ENCODE measurements at regions not wholly inside any gene's neighbourhood (a gene's known extent, or its start where the extent isn't known, plus 50 kb on each side); places are given as distances from the start of the nearest gene placed in this dataset.

GRCh38 chr16:49952386-49952785, 72.6 kb upstream of the CNEP1R1 start:
- no TSS peak for BruUV-seq (replicated peaks)

GRCh38 chr16:49953090-49953489, 71.9 kb upstream of the CNEP1R1 start:
- dilution Hi-C loops (cut with MboI; ENCODE audit: extremely low pct_ligation_motif_present, low sequenced_read_pairs) = no loop called here
- TF ChIP-seq GATA2 (IDR thresholded peaks at IDR 0.05; ENCODE audit: insufficient read depth, insufficient read length, low read depth, low read length) = no peak
- no peak for TF ChIP-seq FOS (IDR thresholded peaks at IDR 0.05; ENCODE audit: borderline replicate concordance, insufficient read depth, low read length)
- TF ChIP-seq MAX (IDR thresholded peaks at IDR 0.05; ENCODE audit: insufficient read depth, insufficient read length) = no peak
- no peak for TF ChIP-seq EZH2 (IDR thresholded peaks at IDR 0.05; ENCODE audit: borderline replicate concordance, low read depth, low read length, severe bottlenecking)
- no peak for TF ChIP-seq POLR2A (IDR thresholded peaks at IDR 0.05; ENCODE audit: low read depth, low read length)
- no peak for TF ChIP-seq JUN (IDR thresholded peaks at IDR 0.05; ENCODE audit: borderline replicate concordance, insufficient read depth, insufficient read length, low read depth)
- TF ChIP-seq MYC (IDR thresholded peaks at IDR 0.05; ENCODE audit: low read depth, low read length) = no peak
- no peak for TF ChIP-seq POLR2AphosphoS5 (IDR thresholded peaks at IDR 0.05; ENCODE audit: insufficient read depth, low read depth, low read length)
- TF ChIP-seq CTCF (IDR thresholded peaks at IDR 0.05; ENCODE audit: extremely low read depth in 1 of 2, insufficient read depth in 1 of 2, low read depth in 1 of 2, low read length in 2 of 2) = no peak
- BruUV-seq (replicated peaks) = no TSS peak
- Histone ChIP-seq H3K4me3 (replicated peaks in 1 of 3; ENCODE audit: insufficient read depth in 1 of 3, low read depth in 1 of 3, low read length in 3 of 3) (no peak overlapping the region), H2AFZ (ENCODE audit: low read depth, low read length) (no peak overlapping the region), H3K9me3 (replicated peaks; ENCODE audit: control insufficient read depth, insufficient read depth, low read length) (no peaks in the 10 kb centered on the region), H3K36me3 (ENCODE audit: control insufficient read depth in 2 of 2, extremely low read depth in 1 of 2, insufficient read depth in 2 of 2, low read length in 2 of 2) (no peaks in the 10 kb centered on the region), H3K9me1 (replicated peaks; ENCODE audit: control insufficient read depth, extremely low read depth, insufficient read depth, low read length) (no peaks in the 10 kb centered on the region), H3K27me3 (ENCODE audit: control insufficient read depth in 2 of 2, insufficient read depth in 2 of 2, low read length in 2 of 2) (no peaks in the 10 kb centered on the region), H3K4me2 (ENCODE audit: insufficient read depth, low read length) (no peak overlapping the region), H3K4me1 (ENCODE audit: control insufficient read depth, extremely low read depth, insufficient read depth, low read length) (no peaks in the 10 kb centered on the region), H4K20me1 (replicated peaks; ENCODE audit: control insufficient read depth, extremely low read depth, insufficient read depth, low read length) (no peaks in the 10 kb centered on the region), H3K27ac (ENCODE audit: insufficient read depth, low read depth, low read length) (no peak overlapping the region), H3K79me2 (ENCODE audit: control insufficient read depth, insufficient read depth, low read length) (no peaks in the 10 kb centered on the region), H3K9ac (replicated peaks; ENCODE audit: extremely low read depth, insufficient read depth, low read length) (no peak overlapping the region)
- ChIA-PET POLR2A (no interaction called here), CTCF (no interaction called here)
- no peak for FAIRE-seq
- no peak for DNase-seq (ENCODE audit: low read depth, low spot score)
- intact Hi-C loops (cut with micrococcal nuclease) = no loop called here

More at GRCh38 chr16:49952386-49952785, 72.6 kb upstream of the CNEP1R1 start:
- intact Hi-C loops (cut with micrococcal nuclease) (no loop called here), dilution Hi-C loops (cut with MboI; ENCODE audit: extremely low pct_ligation_motif_present, low sequenced_read_pairs) (no loop called here)
- TF ChIP-seq MAX (IDR thresholded peaks at IDR 0.05; ENCODE audit: insufficient read depth, insufficient read length) = no peak
- ChIA-PET CTCF (no interaction called here), POLR2A (no interaction called here)
- no peaks in the 10 kb centered on the region for H4K20me1 ChIP-seq (replicated peaks; ENCODE audit: control insufficient read depth, extremely low read depth, insufficient read depth, low read length)
- DNase-seq (ENCODE audit: low read depth, low spot score) = no peak
- H3K27me3 ChIP-seq (ENCODE audit: control insufficient read depth in 2 of 2, insufficient read depth in 2 of 2, low read length in 2 of 2) = no peaks in the 10 kb centered on the region
- H3K36me3 ChIP-seq (ENCODE audit: control insufficient read depth in 2 of 2, extremely low read depth in 1 of 2, insufficient read depth in 2 of 2, low read length in 2 of 2) = no peaks in the 10 kb centered on the region
- no peak overlapping the region for H3K4me2 ChIP-seq (ENCODE audit: insufficient read depth, low read length)
- H3K27ac ChIP-seq (ENCODE audit: insufficient read depth, low read depth, low read length) = no peak overlapping the region
- no peak overlapping the region for H2AFZ ChIP-seq (ENCODE audit: low read depth, low read length)
- H3K9ac ChIP-seq (replicated peaks; ENCODE audit: extremely low read depth, insufficient read depth, low read length) = no peak overlapping the region
- FAIRE-seq = no peak
- H3K9me3 ChIP-seq (replicated peaks; ENCODE audit: control insufficient read depth, insufficient read depth, low read length) = no peaks in the 10 kb centered on the region
- H3K79me2 ChIP-seq (ENCODE audit: control insufficient read depth, insufficient read depth, low read length) = no peaks in the 10 kb centered on the region
- no peak overlapping the region for H3K4me3 ChIP-seq (replicated peaks in 1 of 3; ENCODE audit: insufficient read depth in 1 of 3, low read depth in 1 of 3, low read length in 3 of 3)
- no peaks in the 10 kb centered on the region for H3K9me1 ChIP-seq (replicated peaks; ENCODE audit: control insufficient read depth, extremely low read depth, insufficient read depth, low read length)
- no peaks in the 10 kb centered on the region for H3K4me1 ChIP-seq (ENCODE audit: control insufficient read depth, extremely low read depth, insufficient read depth, low read length)
